Ecto neural progenitor cell (in vitro differentiated cells): ENCODE measurements at regions not wholly inside any gene's neighbourhood (a gene's known extent, or its start where the extent isn't known, plus 50 kb on each side); places are given as distances from the start of the nearest gene placed in this dataset.

Experiments
- DNase-seq: peaks from one replicate; pipeline ENCODE4 v3.0.0-alpha.2; 2018; ENCODE audit warnings: low spot score

- no peak for DNase-seq
These were observed 125.6 kb upstream of the PRPS1L1 start for GRCh38 chr7:18153183-18153748.

GRCh38 chr7:18154726-18155125 is 127.1 kb upstream of the PRPS1L1 start:
- DNase-seq, result no peak

GRCh38 chr7:18157233-18157632 is 129.6 kb upstream of the PRPS1L1 start:
- no peak for DNase-seq

- DNase-seq, result no peak
These were observed 135.0 kb upstream of the PRPS1L1 start for GRCh38 chr7:18162657-18163056.

GRCh38 chr7:18163091-18163490 is 135.4 kb upstream of the PRPS1L1 start:
- DNase-seq, result no peak

- DNase-seq, result no peak
These were observed 137.5 kb upstream of the PRPS1L1 start for GRCh38 chr7:18165166-18165565.

GRCh38 chr7:18166002-18166401 is 138.4 kb upstream of the PRPS1L1 start:
- no peak for DNase-seq

- no peak for DNase-seq
These were observed 140.2 kb upstream of the PRPS1L1 start for GRCh38 chr7:18167815-18168214.

GRCh38 chr7:18174996-18175395 is 147.3 kb upstream of the PRPS1L1 start:
- no peak for DNase-seq

- no peak for DNase-seq
These were observed 148.3 kb upstream of the PRPS1L1 start for GRCh38 chr7:18175801-18176450.

GRCh38 chr7:18177129-18177814 is 149.6 kb upstream of the PRPS1L1 start:
- DNase-seq, result no peak

GRCh38 chr7:18177815-18178660 is 150.4 kb upstream of the PRPS1L1 start:
- no peak for DNase-seq

- no peak for DNase-seq
These were observed 151.4 kb upstream of the PRPS1L1 start for GRCh38 chr7:18179093-18179492.

- DNase-seq, result no peak
These were observed 153.0 kb upstream of the PRPS1L1 start for GRCh38 chr7:18180685-18181084.

GRCh38 chr7:18189500-18190126 is 162.0 kb upstream of the PRPS1L1 start:
- DNase-seq, result no peak

GRCh38 chr7:18191341-18191740 is 163.7 kb upstream of the PRPS1L1 start:
- no peak for DNase-seq

GRCh38 chr7:18191862-18192625 is 164.4 kb upstream of the PRPS1L1 start:
- no peak for DNase-seq

GRCh38 chr7:18194616-18195015 is 167.0 kb upstream of the PRPS1L1 start:
- no peak for DNase-seq

GRCh38 chr7:18196638-18197037 is 169.0 kb upstream of the PRPS1L1 start:
- no peak for DNase-seq

- DNase-seq, result no peak
These were observed 171.2 kb upstream of the PRPS1L1 start for GRCh38 chr7:18198868-18199267.

GRCh38 chr7:18200266-18200665 is 172.6 kb upstream of the PRPS1L1 start:
- DNase-seq, result no peak
